GM18519 (cell line): ENCODE measurements at regions not wholly inside any gene's neighbourhood (a gene's known extent, or its start where the extent isn't known, plus 50 kb on each side); places are given as distances from the start of the nearest gene placed in this dataset.
"Not testable (repeated sequence)": the region's sequence is repeated elsewhere in the genome, so short reads cannot be mapped to it uniquely, and the experiment has no call there.

ENCODE experiments used
- ATAC-seq: cut with Tn5 transposase; IDR thresholded peaks from one replicate; pipeline ENCODE4 v1.9.1; 2021; ENCODE audit warnings: mild to moderate bottlenecking, moderate library complexity; ENCODE audit not compliant: unreplicated experiment, low FRiP score

- ATAC-seq = no peak
Observed at GRCh38 chr2:215723631-215724011, 287.8 kb upstream of the FN1 start.

DNA sequence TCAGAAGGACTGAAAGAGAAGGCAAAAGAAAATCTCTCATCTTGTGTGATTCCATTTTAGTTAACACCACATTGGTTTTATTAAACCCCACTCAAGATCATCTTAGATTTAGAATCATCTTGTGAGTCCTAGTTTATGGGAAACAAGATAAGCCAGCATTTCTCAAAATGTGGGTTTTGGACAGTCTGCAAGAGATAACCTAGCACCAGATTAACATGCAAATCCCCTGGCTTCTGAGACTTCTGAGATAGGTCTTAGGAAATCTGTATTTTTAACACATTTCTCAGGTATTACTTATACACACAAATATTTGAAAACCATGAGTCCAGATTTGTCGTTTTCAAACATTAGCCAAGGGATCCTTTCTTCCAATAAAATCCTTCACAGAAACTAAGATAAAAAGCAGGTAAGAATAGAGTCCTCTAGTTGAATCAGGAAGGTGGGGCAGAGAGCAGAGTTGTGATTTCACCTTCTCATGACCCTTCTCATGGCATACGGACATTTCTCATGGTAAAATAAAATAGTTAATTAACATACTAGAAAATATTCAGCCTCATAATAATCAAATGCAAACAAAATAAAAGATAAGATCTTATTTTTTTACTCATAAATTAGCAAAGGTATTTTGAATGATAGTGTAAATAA lies 287.2 kb upstream of the FN1 start:
- ATAC-seq = no peak

- no peak for ATAC-seq
Observed at GRCh38 chr2:215722125-215722524, 286.3 kb upstream of the FN1 start.

- not testable (repeated sequence) for ATAC-seq
Observed at GRCh38 chr2:215721515-215721914, 285.6 kb upstream of the FN1 start.

DNA sequence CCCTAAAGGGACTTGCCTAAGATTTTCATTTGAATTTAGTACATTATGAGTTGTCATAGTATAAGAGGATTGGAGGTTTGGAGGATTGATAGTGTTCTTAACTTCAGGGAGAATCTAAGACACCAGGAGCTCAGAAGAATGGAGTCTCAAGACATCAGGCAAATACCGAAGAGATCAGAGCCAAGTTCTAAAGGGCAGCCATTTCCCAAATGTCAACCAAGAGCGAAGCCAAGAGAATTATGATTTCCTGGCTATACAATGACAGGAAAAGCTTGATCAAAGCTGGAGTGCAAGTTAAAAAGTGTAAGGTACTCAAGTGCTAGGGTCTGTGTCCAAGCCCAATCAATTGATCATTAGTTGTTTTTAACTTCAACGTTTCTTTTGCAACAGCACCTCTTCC lies 283.0 kb upstream of the FN1 start:
- ATAC-seq = no peak

GRCh38 chr2:215718436-215718835 lies 282.6 kb upstream of the FN1 start:
- no peak for ATAC-seq

- no peak for ATAC-seq
Observed at GRCh38 chr2:215717501-215718381, 281.9 kb upstream of the FN1 start.

DNA sequence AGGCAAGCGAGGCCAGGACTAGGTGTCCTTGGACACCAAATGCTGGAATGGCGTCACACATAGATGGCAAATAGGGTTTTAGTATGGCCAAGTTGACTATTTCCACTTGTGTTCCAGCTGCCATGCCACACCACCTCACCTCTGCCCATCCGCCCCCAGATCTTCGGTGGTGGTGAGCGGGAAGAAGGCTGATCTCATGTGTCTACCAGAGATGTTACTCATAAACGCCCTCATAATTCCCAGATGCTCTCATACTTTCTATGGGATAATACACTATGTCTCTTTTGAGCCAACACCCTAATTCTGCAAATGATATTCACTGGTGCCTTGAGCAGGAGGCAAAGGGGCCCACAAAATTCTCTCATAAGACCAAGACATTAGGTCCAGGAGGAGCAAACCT lies 281.1 kb upstream of the FN1 start:
- ATAC-seq = no peak

DNA sequence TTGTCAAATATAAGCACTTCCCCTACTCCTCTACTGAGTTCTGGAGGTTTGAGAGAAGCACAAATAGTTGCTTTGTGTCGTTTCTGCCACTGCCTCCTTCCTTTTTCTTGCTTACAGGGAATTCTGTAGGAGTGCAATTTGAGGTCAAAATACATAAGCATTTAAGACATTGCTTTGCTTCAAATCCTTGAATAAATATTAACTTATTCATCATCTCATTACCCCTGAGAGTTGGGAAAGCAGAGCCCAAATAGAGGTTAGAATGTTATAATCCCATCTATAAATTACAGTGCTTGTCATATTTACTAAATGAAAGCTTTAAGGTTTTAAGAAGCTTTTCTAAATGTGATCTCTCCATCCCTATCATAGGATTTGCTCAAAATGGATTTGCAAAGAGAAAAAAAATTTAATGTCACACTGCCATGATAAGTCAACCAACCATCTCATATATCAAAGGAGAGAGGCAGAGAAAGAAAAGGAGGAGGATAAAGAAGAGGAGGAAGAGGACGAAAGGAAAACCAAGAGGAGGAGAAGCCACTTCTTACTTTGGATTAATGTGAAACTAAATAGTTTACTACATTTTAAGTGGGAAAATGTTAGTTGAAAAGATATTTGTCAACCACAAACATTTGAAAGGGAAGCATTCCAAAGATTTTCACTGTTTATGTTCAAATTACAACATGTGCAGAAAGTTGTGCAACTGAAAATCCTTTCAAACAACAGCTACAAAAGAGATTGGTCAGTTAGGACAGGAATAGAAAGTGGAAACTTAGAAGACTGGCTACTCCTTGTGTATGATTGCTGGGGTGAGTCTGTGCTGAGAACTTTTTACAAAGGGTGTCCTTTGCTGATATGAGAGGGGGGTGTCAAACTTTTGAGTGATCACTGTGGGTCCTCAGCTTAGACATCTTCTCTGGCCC lies 277.3 kb upstream of the FN1 start:
- ATAC-seq = no peak

DNA sequence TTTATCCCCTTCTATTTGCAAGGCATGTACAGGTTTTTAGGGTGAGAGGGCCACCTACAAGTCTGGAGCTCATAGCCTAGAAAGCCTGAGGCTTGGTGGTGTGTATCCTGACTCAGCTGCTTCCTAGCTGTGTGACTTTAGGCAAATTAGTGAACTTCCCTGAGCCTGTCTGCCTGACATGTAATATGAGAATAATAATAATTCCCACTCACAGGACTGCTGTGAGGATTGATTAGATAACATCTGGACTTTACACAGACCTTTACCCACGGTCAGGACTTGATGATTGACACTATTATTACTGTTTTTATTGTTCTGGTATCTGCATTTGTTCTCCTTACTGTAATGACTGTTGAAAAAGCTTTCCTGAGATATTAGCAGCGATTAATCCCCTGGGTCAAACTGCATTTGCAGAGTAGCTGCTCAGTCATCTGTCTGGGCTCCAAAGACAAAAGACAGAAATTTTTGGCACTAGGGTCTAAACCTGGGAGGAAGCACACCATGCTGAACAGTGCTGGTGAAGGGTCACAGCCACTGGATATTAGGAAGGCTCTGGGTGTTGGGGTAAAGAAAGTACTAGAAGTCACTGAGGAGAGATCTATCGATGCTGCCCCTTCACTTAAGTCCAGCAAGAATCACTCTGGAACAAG lies 276.5 kb upstream of the FN1 start:
- no peak for ATAC-seq

- no peak for ATAC-seq
Observed at GRCh38 chr2:215711471-215712034, 275.7 kb upstream of the FN1 start.

GRCh38 chr2:215707608-215708007 lies 271.7 kb upstream of the FN1 start:
- ATAC-seq = no peak

DNA sequence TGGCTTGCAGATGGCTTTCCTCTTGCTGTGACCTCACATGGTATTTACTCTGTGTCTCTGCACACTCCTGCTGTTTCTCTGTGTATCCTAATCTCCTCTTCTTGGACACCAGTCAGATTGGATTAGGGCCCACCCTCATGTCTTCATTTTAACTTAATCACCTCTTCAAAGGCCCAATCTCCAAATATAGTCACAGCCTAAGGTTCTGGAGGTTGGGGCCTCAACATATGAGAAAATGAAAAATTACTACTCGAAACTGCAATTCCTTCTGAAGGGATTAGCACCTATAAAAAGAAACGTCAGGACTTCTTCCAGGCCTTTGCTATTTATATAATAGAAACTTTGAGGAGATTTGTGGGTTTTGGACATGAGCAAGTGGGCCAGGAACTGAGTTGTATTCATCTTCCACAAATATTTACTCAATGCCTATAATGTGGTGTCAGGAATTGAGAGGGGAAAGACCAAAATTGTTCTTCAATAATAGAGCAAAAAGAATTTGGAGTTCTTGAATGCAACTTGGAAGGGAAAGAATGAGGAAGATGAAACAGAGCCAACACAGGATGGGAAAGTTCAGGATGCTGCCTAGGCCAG lies 270.0 kb upstream of the FN1 start:
- no peak for ATAC-seq

GRCh38 chr2:215705281-215705680 lies 269.4 kb upstream of the FN1 start:
- no peak for ATAC-seq

DNA sequence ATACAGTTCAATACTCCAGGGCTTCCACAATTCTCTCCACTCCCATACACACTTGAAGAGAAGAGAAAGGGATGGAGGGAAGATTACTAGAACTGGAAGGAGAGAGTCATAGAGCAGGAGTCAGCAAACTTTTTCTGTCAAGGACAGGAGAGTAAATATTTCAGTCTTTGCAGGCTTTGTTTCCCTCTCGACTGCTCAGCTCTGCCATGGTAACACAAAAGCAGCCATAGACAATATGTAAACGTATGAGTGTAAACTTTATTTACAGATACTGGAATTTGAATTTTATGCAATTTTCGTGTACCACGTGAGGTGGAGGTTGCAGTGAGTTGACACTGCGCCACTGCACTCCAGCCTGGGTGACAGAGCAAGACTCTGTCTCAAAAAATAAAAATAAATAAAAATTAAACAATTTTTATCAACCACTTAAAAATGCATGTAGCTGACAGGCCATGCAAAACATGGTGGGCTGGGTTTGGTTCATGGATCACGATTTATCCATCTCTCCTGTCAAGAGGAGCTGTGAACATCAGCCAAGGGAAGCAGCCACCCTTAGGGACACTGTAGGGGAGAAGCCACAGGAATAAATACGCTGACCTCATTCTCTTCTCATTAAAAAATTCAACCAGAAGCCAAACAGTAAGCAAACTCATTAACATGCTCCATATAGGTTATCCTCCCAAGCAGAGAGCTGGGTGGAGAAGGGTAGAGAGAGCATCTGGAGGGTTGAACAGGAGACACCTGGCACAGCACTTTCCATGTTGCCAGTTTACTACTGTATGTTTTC lies 266.4 kb upstream of the FN1 start:
- no peak for ATAC-seq

DNA sequence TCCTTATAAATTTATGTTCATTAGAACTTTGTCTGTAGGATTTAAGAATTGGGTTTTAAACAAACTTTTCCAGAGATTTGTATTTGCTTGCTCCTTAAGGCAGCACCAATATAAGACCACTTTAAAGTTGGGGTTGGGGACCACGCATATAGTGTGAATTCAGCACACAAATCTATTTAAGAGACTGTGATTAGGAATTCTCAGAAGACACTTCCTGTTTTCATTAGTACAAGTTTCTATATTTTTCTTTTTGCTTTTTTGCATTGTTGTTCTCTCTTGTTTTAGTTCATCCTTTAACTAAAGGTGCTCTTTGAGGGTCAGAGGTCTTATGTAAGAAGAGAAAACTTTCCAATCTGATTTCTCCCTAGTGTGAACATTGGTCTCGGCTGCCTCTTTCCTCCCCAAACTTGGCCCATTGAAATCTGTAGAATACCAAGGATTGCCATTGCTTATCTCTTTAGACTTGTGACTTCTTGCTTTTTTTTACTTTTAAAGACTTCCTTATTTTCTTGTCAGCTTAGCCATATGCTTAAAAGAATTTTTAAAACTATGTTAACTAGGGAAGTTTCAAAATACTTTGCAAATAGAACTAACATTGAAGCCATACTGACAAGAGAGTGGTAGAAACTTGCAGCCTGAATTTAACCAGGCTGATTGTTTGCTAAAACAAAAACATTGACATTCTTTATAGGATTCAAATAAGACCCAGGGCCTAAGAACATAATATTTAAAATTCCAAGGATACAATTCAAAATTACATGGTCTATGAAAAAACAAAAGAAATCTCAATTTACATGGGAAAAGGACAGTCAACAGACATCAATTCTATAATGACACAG lies 264.1 kb upstream of the FN1 start:
- ATAC-seq = no peak

- ATAC-seq = no peak
Observed at GRCh38 chr2:215699018-215699417, 263.1 kb upstream of the FN1 start.

DNA sequence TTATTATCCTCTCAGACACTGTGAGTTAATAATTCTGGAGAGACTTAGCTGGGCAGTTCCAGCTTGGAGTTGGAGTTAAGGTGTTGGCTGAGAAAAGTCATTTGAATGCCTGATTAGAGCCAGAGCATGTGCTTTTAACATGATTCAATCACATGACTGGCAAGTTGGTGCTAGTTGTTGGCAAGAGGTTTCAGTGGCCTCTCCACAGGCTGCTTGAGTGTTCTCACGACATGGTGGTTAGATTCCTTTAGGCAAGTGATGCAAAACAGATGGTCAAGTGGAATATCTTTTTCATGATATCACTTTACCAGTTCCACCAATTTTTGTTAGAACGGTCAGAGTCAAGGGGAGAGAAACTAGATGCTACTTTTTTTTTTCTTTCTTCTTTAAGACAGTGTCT lies 262.7 kb upstream of the FN1 start:
- ATAC-seq = no peak
